DOHH2 (cell line): ENCODE measurements at regions not wholly inside any gene's neighbourhood (a gene's known extent, or its start where the extent isn't known, plus 50 kb on each side); places are given as distances from the start of the nearest gene placed in this dataset.
"Not testable (repeated sequence)": the region's sequence is repeated elsewhere in the genome, so short reads cannot be mapped to it uniquely, and the experiment has no call there.

Experiments
- H3F3A ChIP-seq: fragments of 200-600 bp; sonication (generic), shearing (Covaris generic); 2 replicates; pipeline ENCODE4 v1.6.0; 2016; ENCODE audit warnings: antibody characterized with exemption, mild to moderate bottlenecking; ENCODE audit not compliant: control insufficient read depth, insufficient read depth
- H3K27ac ChIP-seq: fragments of 200-600 bp; sonication (generic); 2 replicates; pipeline ENCODE4 v1.5.1; 2014; ENCODE audit warnings: low read depth, mild to moderate bottlenecking, low read length, moderate library complexity
- H3K27me3 ChIP-seq: fragments of 200-600 bp; sonication (generic); 2 replicates; pipeline ENCODE4 v1.6.1; 2014; ENCODE audit warnings: mild to moderate bottlenecking, low read length, mixed read lengths; ENCODE audit not compliant: control insufficient read depth
- H3K36me3 ChIP-seq: fragments of 200-600 bp; sonication (generic); 2 replicates; pipeline ENCODE4 v1.6.1; 2014; ENCODE audit warnings: mild to moderate bottlenecking, low read length, moderate library complexity, mixed read lengths; ENCODE audit not compliant: control insufficient read depth
- H3K4me1 ChIP-seq: fragments of 200-600 bp; sonication (generic); 2 replicates; pipeline ENCODE4 v1.6.1; 2014; ENCODE audit warnings: mild to moderate bottlenecking, low read length, mixed read lengths; ENCODE audit not compliant: control insufficient read depth
- H3K4me2 ChIP-seq: fragments of 200-600 bp; sonication (generic); 2 replicates; pipeline ENCODE4 v1.6.0; 2014; ENCODE audit warnings: mild to moderate bottlenecking, low read length, moderate library complexity
- H3K4me3 ChIP-seq: fragments of 200-600 bp; sonication (generic); 2 replicates; pipeline ENCODE4 v1.5.1; 2014; ENCODE audit warnings: mild to moderate bottlenecking, low read length, mixed read lengths
- H3K79me2 ChIP-seq: fragments of 200-600 bp; sonication (generic); 2 replicates; pipeline ENCODE4 v1.6.1; 2014; ENCODE audit warnings: mild to moderate bottlenecking, low read length, mixed read lengths; ENCODE audit not compliant: control insufficient read depth
- H3K9me2 ChIP-seq: fragments of 200-600 bp; sonication (generic); replicated peaks from 2 replicates; pipeline ENCODE4 v1.6.1; 2014; ENCODE audit warnings: mild to moderate bottlenecking, low read length, mixed read lengths; ENCODE audit not compliant: control insufficient read depth
- H3K9me3 ChIP-seq: fragments of 200-600 bp; sonication (generic); 2 replicates; pipeline ENCODE4 v1.6.1; 2014; ENCODE audit warnings: antibody characterized with exemption, low read length, mixed read lengths; ENCODE audit not compliant: control insufficient read depth, insufficient read depth
- H4K20me1 ChIP-seq: fragments of 200-600 bp; sonication (generic); 2 replicates; pipeline ENCODE4 v1.6.0; 2014; ENCODE audit warnings: low read depth, mild to moderate bottlenecking, antibody characterized with exemption, low read length, moderate library complexity; ENCODE audit not compliant: control insufficient read depth, insufficient read depth
- EZH2phosphoT487 ChIP-seq: fragments of 200-600 bp; sonication (generic); IDR thresholded peaks from 2 replicates; pipeline ENCODE4 v1.6.1; 2017; ENCODE audit warnings: borderline replicate concordance, mild to moderate bottlenecking, antibody characterized with exemption, low read length, moderate library complexity, mixed read lengths
- TF ChIP-seq, protein P1 (sequence below): fragments of 200-600 bp; sonication (generic); IDR thresholded peaks from one replicate; pipeline ENCODE4 v1.5.1; 2014; ENCODE audit warnings: antibody characterized with exemption, mild to moderate bottlenecking, low read depth, low read length; ENCODE audit not compliant: poor library complexity, severe bottlenecking

DNA sequence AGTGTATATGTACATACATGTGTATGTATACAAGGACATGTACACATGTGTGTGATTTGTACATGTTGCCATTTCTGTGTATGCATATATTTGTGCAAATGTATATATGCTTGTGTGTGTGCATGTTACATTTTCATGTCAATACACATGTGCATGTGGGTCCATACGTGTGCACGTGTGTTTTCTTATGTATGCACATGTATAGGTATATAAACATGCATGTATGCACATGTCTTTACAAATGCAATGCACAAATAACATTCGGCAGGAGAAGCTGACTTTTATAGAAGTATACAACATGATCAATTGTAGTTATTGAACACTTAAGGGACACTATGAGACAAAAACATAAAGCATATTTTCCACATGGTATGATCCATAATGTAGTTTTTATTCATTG, 307.4 kb upstream of the SEMA3C start:
- TF ChIP-seq, protein P1, sequence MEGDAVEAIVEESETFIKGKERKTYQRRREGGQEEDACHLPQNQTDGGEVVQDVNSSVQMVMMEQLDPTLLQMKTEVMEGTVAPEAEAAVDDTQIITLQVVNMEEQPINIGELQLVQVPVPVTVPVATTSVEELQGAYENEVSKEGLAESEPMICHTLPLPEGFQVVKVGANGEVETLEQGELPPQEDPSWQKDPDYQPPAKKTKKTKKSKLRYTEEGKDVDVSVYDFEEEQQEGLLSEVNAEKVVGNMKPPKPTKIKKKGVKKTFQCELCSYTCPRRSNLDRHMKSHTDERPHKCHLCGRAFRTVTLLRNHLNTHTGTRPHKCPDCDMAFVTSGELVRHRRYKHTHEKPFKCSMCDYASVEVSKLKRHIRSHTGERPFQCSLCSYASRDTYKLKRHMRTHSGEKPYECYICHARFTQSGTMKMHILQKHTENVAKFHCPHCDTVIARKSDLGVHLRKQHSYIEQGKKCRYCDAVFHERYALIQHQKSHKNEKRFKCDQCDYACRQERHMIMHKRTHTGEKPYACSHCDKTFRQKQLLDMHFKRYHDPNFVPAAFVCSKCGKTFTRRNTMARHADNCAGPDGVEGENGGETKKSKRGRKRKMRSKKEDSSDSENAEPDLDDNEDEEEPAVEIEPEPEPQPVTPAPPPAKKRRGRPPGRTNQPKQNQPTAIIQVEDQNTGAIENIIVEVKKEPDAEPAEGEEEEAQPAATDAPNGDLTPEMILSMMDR, result no peak
- no peak for TF ChIP-seq EZH2phosphoT487
- Histone ChIP-seq H3K4me3 (no peak overlapping the region), H3K4me1 (no peaks in the 10 kb centered on the region), H4K20me1 (no peaks in the 10 kb centered on the region), H3F3A (no peaks in the 10 kb centered on the region), H3K79me2 (no peaks in the 10 kb centered on the region), H3K4me2 (no peak overlapping the region), H3K36me3 (no peaks in the 10 kb centered on the region), H3K27ac (no peak overlapping the region), H3K9me3 (no peaks in the 10 kb centered on the region), H3K9me2 (no peaks in the 10 kb centered on the region), H3K27me3 (no peaks in the 10 kb centered on the region)

DNA sequence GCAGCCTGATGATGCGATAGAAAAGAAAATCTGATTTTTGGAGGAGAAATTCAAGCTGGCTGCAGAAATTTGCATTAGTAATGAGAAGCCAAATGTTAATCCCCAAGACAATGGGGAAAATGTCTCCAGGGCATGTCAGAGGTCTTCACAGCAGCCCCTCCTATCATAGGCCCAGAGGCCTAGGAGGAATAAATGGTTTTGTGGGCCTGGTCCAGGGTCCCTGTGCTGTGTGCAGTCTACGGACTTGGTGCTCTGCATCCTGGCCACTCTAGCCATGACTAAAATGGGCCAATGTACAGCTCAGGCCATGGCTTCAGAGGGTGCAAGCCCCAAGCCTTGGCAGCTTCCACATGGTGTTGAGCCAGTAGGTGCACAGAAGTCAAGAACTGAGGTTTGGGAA, 303.8 kb upstream of the SEMA3C start:
- H4K20me1 ChIP-seq, result not testable (repeated sequence)

DNA sequence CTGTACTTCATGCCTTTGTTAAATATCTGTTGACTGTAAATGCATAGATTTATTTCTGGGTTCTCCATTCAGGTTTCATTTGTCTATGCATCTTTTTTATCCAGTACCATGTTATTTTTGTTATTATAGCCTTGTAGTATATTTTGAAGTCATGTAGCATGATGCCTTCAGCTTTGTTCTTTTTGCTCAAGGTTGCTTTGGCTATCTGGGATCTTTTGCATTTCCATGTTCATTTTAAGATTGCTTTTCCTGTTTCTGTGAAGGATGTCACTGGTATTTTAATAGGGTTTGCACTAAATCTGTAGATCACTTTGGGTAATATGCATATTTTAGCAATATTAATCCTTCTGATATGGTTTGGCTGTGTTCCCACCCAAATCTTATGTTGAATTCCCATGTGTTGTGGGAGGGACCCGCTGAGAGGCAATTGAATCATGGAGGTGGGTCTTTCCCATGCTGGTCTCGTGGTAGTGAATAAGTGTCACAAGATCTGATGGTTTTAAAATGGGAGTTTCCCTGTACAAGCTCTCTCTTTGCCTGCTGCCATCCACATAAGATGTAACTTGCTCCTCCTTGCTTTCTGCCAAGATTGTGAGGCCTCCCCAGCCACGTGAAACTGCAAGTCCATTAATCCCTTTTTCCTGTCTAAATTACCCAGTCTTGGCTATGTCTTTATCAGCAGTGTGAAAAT, 302.8 kb upstream of the SEMA3C start:
- TF ChIP-seq, protein P1, result no peak
- H3K4me2 ChIP-seq, result no peak overlapping the region
- no peak overlapping the region for H3K27ac ChIP-seq
- no peaks in the 10 kb centered on the region for H3K9me2 ChIP-seq
- H3F3A ChIP-seq, result no peaks in the 10 kb centered on the region
- H4K20me1 ChIP-seq, result no peaks in the 10 kb centered on the region
- no peaks in the 10 kb centered on the region for H3K79me2 ChIP-seq
- H3K36me3 ChIP-seq, result no peaks in the 10 kb centered on the region
- H3K9me3 ChIP-seq, result no peaks in the 10 kb centered on the region
- no peaks in the 10 kb centered on the region for H3K4me1 ChIP-seq
- H3K4me3 ChIP-seq, result no peak overlapping the region
- H3K27me3 ChIP-seq, result no peaks in the 10 kb centered on the region

More for the DNA sequence above, 303.8 kb upstream of the SEMA3C start:
- not testable (repeated sequence) for H3K79me2 ChIP-seq, H3K27ac ChIP-seq, H3K4me2 ChIP-seq, H3K4me1 ChIP-seq, H3K9me3 ChIP-seq, H3K36me3 ChIP-seq, H3K27me3 ChIP-seq, H3F3A ChIP-seq, H3K9me2 ChIP-seq, H3K4me3 ChIP-seq

DNA sequence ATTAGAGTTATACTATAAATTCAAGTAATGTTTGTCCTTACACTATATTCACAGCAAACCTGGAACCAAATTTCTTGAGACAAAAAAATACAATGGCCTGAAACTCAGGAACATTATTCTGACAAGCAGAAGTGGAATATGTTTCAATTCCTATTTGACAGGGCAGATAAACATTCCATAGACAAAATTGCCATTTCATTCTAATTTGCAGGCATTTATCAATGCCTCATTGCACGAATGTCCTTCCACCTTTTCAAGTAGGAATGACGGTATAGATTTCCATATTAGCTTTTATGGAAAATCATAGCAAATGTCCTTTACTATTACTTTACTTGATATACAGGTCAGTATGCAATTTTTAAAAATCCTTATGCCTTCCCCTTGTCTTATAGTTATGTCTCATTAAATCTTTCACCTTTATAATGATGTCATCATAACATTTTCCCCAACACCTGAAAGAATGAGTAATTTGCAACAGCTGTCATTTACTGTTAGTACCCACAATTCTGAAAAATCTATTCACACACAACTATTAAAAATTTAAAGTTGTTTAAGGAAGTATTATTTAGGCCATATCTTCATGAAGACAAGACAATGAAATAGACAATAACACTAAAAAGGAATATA, 299.7 kb upstream of the SEMA3C start:
- Histone ChIP-seq H3F3A (no peaks in the 10 kb centered on the region), H3K4me1 (no peaks in the 10 kb centered on the region), H3K27ac (no peak overlapping the region), H3K9me3 (no peaks in the 10 kb centered on the region), H3K79me2 (no peaks in the 10 kb centered on the region), H3K4me3 (no peak overlapping the region), H3K9me2 (no peaks in the 10 kb centered on the region), H4K20me1 (no peaks in the 10 kb centered on the region), H3K4me2 (no peak overlapping the region), H3K27me3 (no peaks in the 10 kb centered on the region), H3K36me3 (no peaks in the 10 kb centered on the region)
- no peak for TF ChIP-seq EZH2phosphoT487
- TF ChIP-seq, protein P1, result no peak
